ENCODE measurements at regions not wholly inside any gene's neighbourhood (a gene's known extent, or its start where the extent isn't known, plus 50 kb on each side); places are given as distances from the start of the nearest gene placed in this dataset.
"Not testable (repeated sequence)": the region's sequence is repeated elsewhere in the genome, so short reads cannot be mapped to it uniquely, and the experiment has no call there.

GRCh38 chr6:26234421-26235301, 130.3 kb upstream of the BTN3A2 start:
- peak overlapping the region; percentile 59 for H3K4me3 ChIP-seq (ENCODE audit: low read depth, low read length)
- H3K27me3 ChIP-seq (replicated peaks) = no peaks in the 10 kb centered on the region
- peak overlapping the region; percentile 47 for H3K27ac ChIP-seq
- no peaks in the 10 kb centered on the region for H3K36me3 ChIP-seq (replicated peaks)
- in situ Hi-C loops (cut with HindIII; ENCODE audit: low pct_ligation_motif_present, low sequenced_read_pairs) = no loop called here
- DNase-seq = peak; percentile 75
- TF ChIP-seq, protein P1, sequence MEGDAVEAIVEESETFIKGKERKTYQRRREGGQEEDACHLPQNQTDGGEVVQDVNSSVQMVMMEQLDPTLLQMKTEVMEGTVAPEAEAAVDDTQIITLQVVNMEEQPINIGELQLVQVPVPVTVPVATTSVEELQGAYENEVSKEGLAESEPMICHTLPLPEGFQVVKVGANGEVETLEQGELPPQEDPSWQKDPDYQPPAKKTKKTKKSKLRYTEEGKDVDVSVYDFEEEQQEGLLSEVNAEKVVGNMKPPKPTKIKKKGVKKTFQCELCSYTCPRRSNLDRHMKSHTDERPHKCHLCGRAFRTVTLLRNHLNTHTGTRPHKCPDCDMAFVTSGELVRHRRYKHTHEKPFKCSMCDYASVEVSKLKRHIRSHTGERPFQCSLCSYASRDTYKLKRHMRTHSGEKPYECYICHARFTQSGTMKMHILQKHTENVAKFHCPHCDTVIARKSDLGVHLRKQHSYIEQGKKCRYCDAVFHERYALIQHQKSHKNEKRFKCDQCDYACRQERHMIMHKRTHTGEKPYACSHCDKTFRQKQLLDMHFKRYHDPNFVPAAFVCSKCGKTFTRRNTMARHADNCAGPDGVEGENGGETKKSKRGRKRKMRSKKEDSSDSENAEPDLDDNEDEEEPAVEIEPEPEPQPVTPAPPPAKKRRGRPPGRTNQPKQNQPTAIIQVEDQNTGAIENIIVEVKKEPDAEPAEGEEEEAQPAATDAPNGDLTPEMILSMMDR (IDR thresholded peaks at IDR 0.05; ENCODE audit: low read depth, low read length, missing control alignments) = no peak

DNA sequence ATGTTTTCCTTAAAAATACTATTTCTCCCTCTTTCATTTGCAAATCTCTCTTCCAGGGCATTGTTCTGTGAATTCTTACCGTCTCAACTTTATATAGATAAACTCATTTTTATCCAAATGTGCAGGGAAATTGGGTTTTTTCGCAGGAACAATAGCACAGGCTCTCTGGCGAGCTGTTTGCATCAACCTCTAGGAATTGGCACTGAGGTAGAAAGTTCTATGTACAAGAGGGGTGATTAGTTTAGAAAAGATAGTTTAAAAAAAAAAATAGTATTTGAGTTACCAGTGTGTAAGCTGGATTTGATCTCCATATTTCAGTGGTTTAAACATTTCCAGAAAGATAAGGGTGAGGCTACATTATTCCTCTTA, 129.7 kb upstream of the BTN3A2 start:
- no peaks in the 10 kb centered on the region for H3K27me3 ChIP-seq (replicated peaks)
- peak overlapping the region; percentile 47 for H3K27ac ChIP-seq
- DNase-seq = no peak
- H3K4me3 ChIP-seq (ENCODE audit: low read depth, low read length) = peak overlapping the region; percentile 59
- TF ChIP-seq, protein P1 (IDR thresholded peaks at IDR 0.05; ENCODE audit: low read depth, low read length, missing control alignments) = no peak
- H3K36me3 ChIP-seq (replicated peaks) = no peaks in the 10 kb centered on the region
- in situ Hi-C loops (cut with HindIII; ENCODE audit: low pct_ligation_motif_present, low sequenced_read_pairs) = no loop called here

DNA sequence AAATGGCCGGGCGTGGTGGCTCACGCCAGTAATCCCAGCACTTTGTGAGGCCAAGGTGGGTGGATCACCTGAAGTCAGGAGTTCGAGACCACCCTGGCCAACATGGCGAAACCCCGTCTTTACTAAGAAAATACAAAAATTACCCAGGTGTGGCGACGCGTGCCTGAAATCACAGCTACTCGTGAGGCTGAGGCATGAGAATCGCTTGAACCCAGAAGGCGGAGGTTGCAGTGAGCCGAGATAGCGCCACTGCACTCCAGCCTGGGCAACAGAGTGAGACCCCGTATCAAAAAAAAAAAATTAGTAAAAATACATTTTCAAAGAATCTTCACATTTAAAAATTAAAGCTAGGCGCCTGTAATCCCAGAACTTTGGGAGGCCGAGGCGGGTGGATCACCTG, 125.6 kb upstream of the BTN3A2 start:
- in situ Hi-C loops (cut with HindIII; ENCODE audit: low pct_ligation_motif_present, low sequenced_read_pairs); H3K27ac ChIP-seq; H3K36me3 ChIP-seq (replicated peaks); DNase-seq; H3K27me3 ChIP-seq (replicated peaks): not testable (repeated sequence)
- peak overlapping the region; percentile 77 for H3K4me3 ChIP-seq (ENCODE audit: low read depth, low read length)

GRCh38 chr6:26240157-26241032, 124.6 kb upstream of the BTN3A2 start:
- Histone ChIP-seq H3K27me3 (replicated peaks) (no peaks in the 10 kb centered on the region), H3K27ac (peak overlapping the region; percentile 93), H3K36me3 (replicated peaks) (no peaks in the 10 kb centered on the region), H3K4me3 (ENCODE audit: low read depth, low read length) (peak overlapping the region; percentile 77)
- in situ Hi-C loops (cut with HindIII; ENCODE audit: low pct_ligation_motif_present, low sequenced_read_pairs) = no loop called here
- peak; percentile 70 for DNase-seq
- TF ChIP-seq, protein P1 (IDR thresholded peaks at IDR 0.05; ENCODE audit: low read depth, low read length, missing control alignments) = no peak

GRCh38 chr6:26241033-26241895, 123.7 kb upstream of the BTN3A2 start:
- peak overlapping the region; percentile 77 for H3K4me3 ChIP-seq (ENCODE audit: low read depth, low read length)
- in situ Hi-C loops (cut with HindIII; ENCODE audit: low pct_ligation_motif_present, low sequenced_read_pairs) = no loop called here
- no peaks in the 10 kb centered on the region for H3K36me3 ChIP-seq (replicated peaks)
- TF ChIP-seq, protein P1 (IDR thresholded peaks at IDR 0.05; ENCODE audit: low read depth, low read length, missing control alignments) = no peak
- DNase-seq = peak; percentile 78
- no peaks in the 10 kb centered on the region for H3K27me3 ChIP-seq (replicated peaks)
- peak overlapping the region; percentile 93 for H3K27ac ChIP-seq
